Retinal pigment epithelial cell (primary cell): ENCODE measurements at regions not wholly inside any gene's neighbourhood (a gene's known extent, or its start where the extent isn't known, plus 50 kb on each side); places are given as distances from the start of the nearest gene placed in this dataset.
"Not testable (repeated sequence)": the region's sequence is repeated elsewhere in the genome, so short reads cannot be mapped to it uniquely, and the experiment has no call there.

ENCODE experiments used
- DNase-seq: peaks from one replicate; pipeline ENCODE4 v3.0.0-alpha.2; 2010; ENCODE audit warnings: low read depth
- H3K4me3 ChIP-seq: 2 replicates; pipeline ENCODE4 v1.5.1; 2011; ENCODE audit warnings: mild to moderate bottlenecking, low read length, control low read depth, moderate library complexity
- CTCF ChIP-seq: conservative IDR thresholded peaks from 2 replicates; pipeline ENCODE4 v1.5.1; 2011; ENCODE audit warnings: low read depth, low read length, control low read depth, inconsistent platforms

GRCh38 chr15:96966554-96966953 is 636.1 kb downstream of the NR2F2 start:
- H3K4me3 ChIP-seq, result no peak overlapping the region
- DNase-seq, result no peak
- no peak for TF ChIP-seq CTCF

- DNase-seq, result no peak
- no peak for TF ChIP-seq CTCF
- no peak overlapping the region for H3K4me3 ChIP-seq
Measured at GRCh38 chr15:96969732-96970710, 639.5 kb downstream of the NR2F2 start.

- no peak for DNase-seq
- TF ChIP-seq CTCF, result no peak
- H3K4me3 ChIP-seq, result no peak overlapping the region
Measured at GRCh38 chr15:96972201-96972600, 641.7 kb downstream of the NR2F2 start.

- DNase-seq, result no peak
- TF ChIP-seq CTCF, result no peak
- no peak overlapping the region for H3K4me3 ChIP-seq
Measured at GRCh38 chr15:96974761-96975160, 644.3 kb downstream of the NR2F2 start.

- no peak overlapping the region for H3K4me3 ChIP-seq
- DNase-seq, result no peak
- no peak for TF ChIP-seq CTCF
Measured at GRCh38 chr15:96977886-96978285, 647.4 kb downstream of the NR2F2 start.

- H3K4me3 ChIP-seq, result no peak overlapping the region
- DNase-seq, result no peak
- no peak for TF ChIP-seq CTCF
Measured at GRCh38 chr15:96978937-96979473, 648.5 kb downstream of the NR2F2 start.

GRCh38 chr15:96984121-96984671 is 653.7 kb downstream of the NR2F2 start:
- not testable (repeated sequence) for DNase-seq, H3K4me3 ChIP-seq
